ENCODE measurements at regions not wholly inside any gene's neighbourhood (a gene's known extent, or its start where the extent isn't known, plus 50 kb on each side); places are given as distances from the start of the nearest gene placed in this dataset.

DNA sequence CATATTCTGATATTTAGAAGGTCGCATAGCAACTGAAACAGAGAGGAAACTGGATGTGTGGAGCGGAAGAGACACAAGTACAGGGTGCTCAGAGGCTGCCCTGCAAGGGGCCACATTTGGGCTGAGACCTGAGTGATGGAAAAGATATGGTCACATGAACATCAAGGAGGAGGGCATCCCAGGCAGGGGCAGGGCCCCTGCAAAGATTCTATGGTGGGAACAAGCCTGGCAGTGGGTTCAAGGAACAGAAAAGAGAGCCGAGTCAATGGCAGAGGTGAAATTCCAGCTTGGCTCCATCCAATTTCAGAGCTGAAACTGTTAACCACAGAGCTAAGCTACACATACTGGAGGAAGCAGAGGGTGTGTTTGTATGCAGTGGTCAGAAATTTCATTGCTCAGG is 227.7 kb downstream of the PRDM2 start:
- Histone ChIP-seq H3K4me1 (peaks cover 0 to 7% (median 3%) of the 10 kb centered on the region in 4 donors), H3K4me3 (no peak overlapping the region), H3K27me3 (no peaks in the 10 kb centered on the region), H3K36me3 (no peaks in the 10 kb centered on the region), H3K27ac (replicated peaks in 1 of 4) (no peak overlapping the region), H3K9me3 (no peaks in the 10 kb centered on the region)
- 89% methylated on average over 3 of the region's 3 CpGs for WGBS
- DNase-seq (ENCODE audit: extremely low spot score) = peak; percentile 53
- intact Hi-C loops (cut with DNase I) = no loop called here
- TF ChIP-seq POLR2A (IDR thresholded peaks at IDR 0.05; ENCODE audit: low read depth) = no peak
- no peak for TF ChIP-seq EP300 (IDR thresholded peaks at IDR 0.05)
- TF ChIP-seq, protein P1, sequence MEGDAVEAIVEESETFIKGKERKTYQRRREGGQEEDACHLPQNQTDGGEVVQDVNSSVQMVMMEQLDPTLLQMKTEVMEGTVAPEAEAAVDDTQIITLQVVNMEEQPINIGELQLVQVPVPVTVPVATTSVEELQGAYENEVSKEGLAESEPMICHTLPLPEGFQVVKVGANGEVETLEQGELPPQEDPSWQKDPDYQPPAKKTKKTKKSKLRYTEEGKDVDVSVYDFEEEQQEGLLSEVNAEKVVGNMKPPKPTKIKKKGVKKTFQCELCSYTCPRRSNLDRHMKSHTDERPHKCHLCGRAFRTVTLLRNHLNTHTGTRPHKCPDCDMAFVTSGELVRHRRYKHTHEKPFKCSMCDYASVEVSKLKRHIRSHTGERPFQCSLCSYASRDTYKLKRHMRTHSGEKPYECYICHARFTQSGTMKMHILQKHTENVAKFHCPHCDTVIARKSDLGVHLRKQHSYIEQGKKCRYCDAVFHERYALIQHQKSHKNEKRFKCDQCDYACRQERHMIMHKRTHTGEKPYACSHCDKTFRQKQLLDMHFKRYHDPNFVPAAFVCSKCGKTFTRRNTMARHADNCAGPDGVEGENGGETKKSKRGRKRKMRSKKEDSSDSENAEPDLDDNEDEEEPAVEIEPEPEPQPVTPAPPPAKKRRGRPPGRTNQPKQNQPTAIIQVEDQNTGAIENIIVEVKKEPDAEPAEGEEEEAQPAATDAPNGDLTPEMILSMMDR (IDR thresholded peaks at IDR 0.05) = no peak
- TF ChIP-seq POLR2AphosphoS5 (IDR thresholded peaks at IDR 0.05) = no peak

- Histone ChIP-seq H3K4me3 (no peak overlapping the region), H3K9me3 (no peaks in the 10 kb centered on the region), H3K4me1 (peaks cover 0 to 7% (median 3%) of the 10 kb centered on the region in 4 donors), H3K36me3 (no peaks in the 10 kb centered on the region), H3K27ac (replicated peaks in 1 of 4) (no peak overlapping the region), H3K27me3 (no peaks in the 10 kb centered on the region)
- TF ChIP-seq POLR2AphosphoS5 (IDR thresholded peaks at IDR 0.05) = no peak
- TF ChIP-seq POLR2A (IDR thresholded peaks at IDR 0.05; ENCODE audit: low read depth) = no peak
- TF ChIP-seq, protein P1 (IDR thresholded peaks at IDR 0.05) = no peak
- no peak for TF ChIP-seq EP300 (IDR thresholded peaks at IDR 0.05)
- intact Hi-C loops (cut with DNase I) = no loop called here
- peak; percentile 87 for DNase-seq (ENCODE audit: extremely low spot score)
- WGBS = 84% methylated on average over 5 of the region's 5 CpGs
Measured at GRCh38 chr1:13929313-13929712, 229.3 kb downstream of the PRDM2 start.

GRCh38 chr1:13930151-13930550 is 230.2 kb downstream of the PRDM2 start:
- Histone ChIP-seq H3K27me3 (no peaks in the 10 kb centered on the region), H3K9me3 (no peaks in the 10 kb centered on the region), H3K27ac (replicated peaks in 1 of 4) (no peak overlapping the region), H3K4me3 (no peak overlapping the region), H3K4me1 (peaks cover 0 to 7% (median 3%) of the 10 kb centered on the region in 4 donors), H3K36me3 (no peaks in the 10 kb centered on the region)
- WGBS = 50% methylated on average over 3 of the region's 3 CpGs
- TF ChIP-seq EP300 (IDR thresholded peaks at IDR 0.05) = no peak
- TF ChIP-seq POLR2AphosphoS5 (IDR thresholded peaks at IDR 0.05) = no peak
- TF ChIP-seq POLR2A (IDR thresholded peaks at IDR 0.05; ENCODE audit: low read depth) = no peak
- TF ChIP-seq, protein P1 (IDR thresholded peaks at IDR 0.05) = no peak
- intact Hi-C loops (cut with DNase I) = no loop called here
- peak; percentile 78 for DNase-seq (ENCODE audit: extremely low spot score)

DNA sequence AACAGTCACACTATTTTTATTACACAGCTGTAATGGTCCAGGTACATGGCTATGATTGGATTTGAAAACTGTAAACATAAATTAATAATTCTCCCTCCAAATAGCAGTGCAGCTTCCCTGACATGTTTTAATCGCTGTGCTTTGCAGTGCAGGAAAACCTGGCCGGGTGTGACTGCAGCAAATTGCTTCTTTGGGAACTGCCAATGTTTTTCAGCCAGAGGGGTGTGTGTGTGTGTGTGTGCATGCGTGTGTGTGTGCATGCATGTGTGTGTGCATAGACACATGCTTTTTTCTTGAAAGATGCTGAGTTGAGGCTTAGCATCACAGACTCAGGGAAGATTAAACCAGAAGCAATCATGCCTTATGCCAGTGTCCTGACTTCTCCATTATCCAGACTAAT is 231.2 kb downstream of the PRDM2 start:
- 86% methylated on average over 3 of the region's 3 CpGs for WGBS
- peak; percentile 47 for DNase-seq (ENCODE audit: extremely low spot score)
- no peaks in the 10 kb centered on the region for H3K36me3 ChIP-seq
- H3K9me3 ChIP-seq = no peaks in the 10 kb centered on the region
- peaks cover 0 to 7% (median 3%) of the 10 kb centered on the region in 4 donors for H3K4me1 ChIP-seq
- no peak overlapping the region for H3K27ac ChIP-seq (replicated peaks in 1 of 4)
- no peak overlapping the region for H3K4me3 ChIP-seq
- no peaks in the 10 kb centered on the region for H3K27me3 ChIP-seq
- intact Hi-C loops (cut with DNase I) = no loop called here
- TF ChIP-seq POLR2A (IDR thresholded peaks at IDR 0.05; ENCODE audit: low read depth) = no peak
- TF ChIP-seq EP300 (IDR thresholded peaks at IDR 0.05) = no peak
- TF ChIP-seq, protein P1 (IDR thresholded peaks at IDR 0.05) = no peak
- no peak for TF ChIP-seq POLR2AphosphoS5 (IDR thresholded peaks at IDR 0.05)

DNA sequence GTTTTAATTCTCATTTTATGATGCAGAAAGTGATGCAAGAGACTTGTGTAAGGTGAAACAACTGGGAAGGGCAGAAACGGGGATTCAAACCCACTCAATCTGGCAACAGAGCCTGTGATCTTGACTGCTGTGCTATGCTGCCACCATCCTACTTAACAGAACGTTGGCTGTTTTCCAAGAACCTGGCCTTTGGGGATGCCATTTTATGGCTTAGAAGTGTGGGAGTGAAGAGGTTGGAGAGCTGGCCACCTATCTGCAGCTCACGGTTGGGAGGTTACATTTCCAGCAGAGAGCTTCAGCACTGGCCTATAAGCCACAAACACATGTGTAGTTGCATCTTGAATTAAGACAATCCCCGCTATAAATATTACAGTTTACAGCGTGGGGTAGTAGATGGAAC is 235.3 kb downstream of the PRDM2 start:
- Histone ChIP-seq H3K4me1 (no peaks in the 10 kb centered on the region), H3K4me3 (no peak overlapping the region), H3K27ac (replicated peaks in 1 of 4) (no peak overlapping the region), H3K9me3 (no peaks in the 10 kb centered on the region), H3K27me3 (no peaks in the 10 kb centered on the region), H3K36me3 (no peaks in the 10 kb centered on the region)
- DNase-seq (ENCODE audit: extremely low spot score) = peak; percentile 90
- 73% methylated on average over 5 of the region's 5 CpGs for WGBS
- intact Hi-C loops (cut with DNase I) = no loop called here
- TF ChIP-seq, protein P1 (IDR thresholded peaks at IDR 0.05) = no peak
- no peak for TF ChIP-seq POLR2AphosphoS5 (IDR thresholded peaks at IDR 0.05)
- TF ChIP-seq EP300 (IDR thresholded peaks at IDR 0.05) = no peak
- no peak for TF ChIP-seq POLR2A (IDR thresholded peaks at IDR 0.05; ENCODE audit: low read depth)
